K562 (cell line): ENCODE measurements at regions not wholly inside any gene's neighbourhood (a gene's known extent, or its start where the extent isn't known, plus 50 kb on each side); places are given as distances from the start of the nearest gene placed in this dataset.

Experiments used
- CEBPB ChIP-seq: fragments of 450-650 bp; IDR thresholded peaks from 2 replicates; pipeline ENCODE4 v1.6.1; 2016; ENCODE audit warnings: missing genetic modification characterization, missing compliant biosample characterization
- EZH2 ChIP-seq: IDR thresholded peaks from 2 replicates; pipeline ENCODE4 v1.6.1; 2012; ENCODE audit warnings: low read depth, mild to moderate bottlenecking, inconsistent platforms, low read length, borderline replicate concordance
- HMG20B ChIP-seq: fragments of 250-450 bp; sonication (Bioruptor Pico); IDR thresholded peaks from 2 replicates; pipeline ENCODE4 v1.5.0; 2021; ENCODE audit warnings: mild to moderate bottlenecking
- NRF1 ChIP-seq, 2 experiments: fragments of 450-650 bp; IDR thresholded peaks in 1 of 2; conservative IDR thresholded peaks in 1 of 2; 2 replicates each; pipeline ENCODE4 v1.6.1; 2014; ENCODE audit warnings: mild to moderate bottlenecking in 2 of 2
- POLR2A ChIP-seq: fragments of 450-650 bp; conservative IDR thresholded peaks from 2 replicates; pipeline ENCODE4 v1.6.1; 2016
- RAD21 ChIP-seq, 2 experiments: fragments of 250-450 bp in 1 of 2; fragments of 450-650 bp in 1 of 2; sonication (Bioruptor Pico) in 1 of 2; formaldehyde crosslinking in 1 of 2; IDR thresholded peaks in 1 of 2; conservative IDR thresholded peaks in 1 of 2; 2 replicates each; pipeline versions ENCODE4 v1.4.0 to v1.8.0; 2020 to 2022; ENCODE audit warnings: mild to moderate bottlenecking in 2 of 2, moderate library complexity in 1 of 2
- SETDB1 ChIP-seq: IDR thresholded peaks from one replicate; pipeline ENCODE4 v1.6.1; 2012; ENCODE audit warnings: low read length, control low read depth, inconsistent platforms
- ZFP30 ChIP-seq: fragments of 250-450 bp; sonication (Bioruptor Pico); IDR thresholded peaks from 2 replicates; pipeline ENCODE4 v1.8.0; 2022; ENCODE audit warnings: moderate library complexity, mild to moderate bottlenecking, inconsistent platforms, borderline replicate concordance
- ZNF311 ChIP-seq: fragments of 250-450 bp; sonication (Bioruptor Pico); IDR thresholded peaks from 2 replicates; pipeline ENCODE4 v1.4.0; 2020; ENCODE audit warnings: mild to moderate bottlenecking, moderate library complexity
- ZNF79 ChIP-seq: fragments of 250-450 bp; sonication (Bioruptor Pico); IDR thresholded peaks from 2 replicates; pipeline ENCODE4 v1.4.0; 2020; ENCODE audit warnings: low read depth, mild to moderate bottlenecking, moderate library complexity
- TF ChIP-seq, protein P1 (sequence below): sonication (generic); formaldehyde crosslinking; IDR thresholded peaks from 2 replicates; pipeline ENCODE4 v1.8.1; 2022; ENCODE audit warnings: missing genetic modification reagents

DNA sequence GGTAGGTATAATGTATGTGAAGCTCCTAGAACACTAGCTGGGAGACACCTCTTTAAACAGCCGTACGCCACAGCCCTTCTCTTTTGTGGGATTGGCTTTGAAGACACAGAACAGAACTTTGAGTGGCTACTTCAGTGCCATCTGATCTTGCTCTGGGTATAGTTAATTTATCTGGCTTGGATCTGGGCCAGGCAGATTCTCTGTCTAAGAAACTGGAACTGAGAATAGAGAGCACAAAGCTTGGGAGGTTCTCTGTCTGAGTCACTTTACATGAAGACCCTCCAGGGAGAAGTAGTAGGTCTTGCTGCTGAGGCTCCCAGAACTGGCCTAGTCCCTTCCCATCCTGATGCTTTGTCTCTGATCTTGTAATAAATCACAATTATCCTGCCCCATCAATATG, 721.0 kb upstream of the KIF2B start:
- no peak for TF ChIP-seq RAD21 (CRISPR knock-in tag; conservative IDR thresholded peaks at IDR 0.05 in 1 of 2, IDR thresholded peaks at IDR 0.05 in 1 of 2)
- no peak for TF ChIP-seq NRF1 (conservative IDR thresholded peaks at IDR 0.05 in 1 of 2, IDR thresholded peaks at IDR 0.05 in 1 of 2)
- TF ChIP-seq ZNF311 (CRISPR knock-in tag) = no peak
- no peak for TF ChIP-seq ZNF79 (CRISPR knock-in tag)
- TF ChIP-seq, protein P1, sequence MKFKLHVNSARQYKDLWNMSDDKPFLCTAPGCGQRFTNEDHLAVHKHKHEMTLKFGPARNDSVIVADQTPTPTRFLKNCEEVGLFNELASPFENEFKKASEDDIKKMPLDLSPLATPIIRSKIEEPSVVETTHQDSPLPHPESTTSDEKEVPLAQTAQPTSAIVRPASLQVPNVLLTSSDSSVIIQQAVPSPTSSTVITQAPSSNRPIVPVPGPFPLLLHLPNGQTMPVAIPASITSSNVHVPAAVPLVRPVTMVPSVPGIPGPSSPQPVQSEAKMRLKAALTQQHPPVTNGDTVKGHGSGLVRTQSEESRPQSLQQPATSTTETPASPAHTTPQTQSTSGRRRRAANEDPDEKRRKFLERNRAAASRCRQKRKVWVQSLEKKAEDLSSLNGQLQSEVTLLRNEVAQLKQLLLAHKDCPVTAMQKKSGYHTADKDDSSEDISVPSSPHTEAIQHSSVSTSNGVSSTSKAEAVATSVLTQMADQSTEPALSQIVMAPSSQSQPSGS (CRISPR knock-in tag) = no peak
- TF ChIP-seq EZH2 = no peak
- no peak for TF ChIP-seq POLR2A
- TF ChIP-seq HMG20B (CRISPR knock-in tag) = no peak
- no peak for TF ChIP-seq SETDB1
- TF ChIP-seq CEBPB (tag) = no peak
- TF ChIP-seq ZFP30 (CRISPR knock-in tag) = no peak
